DND-41 (cell line): ENCODE measurements at regions not wholly inside any gene's neighbourhood (a gene's known extent, or its start where the extent isn't known, plus 50 kb on each side); places are given as distances from the start of the nearest gene placed in this dataset.
"Not testable (repeated sequence)": the region's sequence is repeated elsewhere in the genome, so short reads cannot be mapped to it uniquely, and the experiment has no call there.

Source experiments
- ATAC-seq: fragments of 200-7000 bp; cut with Tn5 transposase; 3 replicates; pipeline ENCODE4 v1.9.1; 2021; ENCODE audit warnings: low read depth; ENCODE audit not compliant: insufficient read depth
- DNase-seq: peaks from one replicate; pipeline ENCODE4 v3.0.0-alpha.2; 2020
- H2AFZ ChIP-seq: 2 replicates; pipeline ENCODE4 v1.6.0; 2012; ENCODE audit warnings: low read depth, low read length
- H3K27ac ChIP-seq: 2 replicates; pipeline ENCODE4 v1.5.1; 2012; ENCODE audit warnings: low read length, inconsistent platforms
- H3K27me3 ChIP-seq: fragments of 200-600 bp; sonication (generic); 2 replicates; pipeline ENCODE4 v1.6.0; 2012; ENCODE audit warnings: low read length, mild to moderate bottlenecking, inconsistent platforms; ENCODE audit not compliant: insufficient read depth, poor library complexity
- H3K36me3 ChIP-seq: 2 replicates; pipeline ENCODE4 v1.5.1; 2012; ENCODE audit warnings: low read length, inconsistent platforms; ENCODE audit not compliant: insufficient read depth
- H3K4me1 ChIP-seq: 2 replicates; pipeline ENCODE4 v1.5.1; 2012; ENCODE audit warnings: mild to moderate bottlenecking, low read length; ENCODE audit not compliant: insufficient read depth
- H3K4me2 ChIP-seq: 2 replicates; pipeline ENCODE4 v1.6.0; 2012; ENCODE audit warnings: mild to moderate bottlenecking, moderate library complexity, low read length, inconsistent platforms; ENCODE audit not compliant: insufficient read depth
- H3K4me3 ChIP-seq, 2 experiments: fragments of 200-600 bp in 1 of 2; shearing (Covaris generic) in 1 of 2; 2 replicates each; pipeline ENCODE4 v1.5.1; 2012 to 2016; ENCODE audit warnings: inconsistent platforms in 2 of 2, low read length in 2 of 2, mild to moderate bottlenecking in 2 of 2, low read depth in 1 of 2, moderate library complexity in 1 of 2
- H3K79me2 ChIP-seq: 2 replicates; pipeline ENCODE4 v1.6.0; 2012; ENCODE audit warnings: low read length, inconsistent platforms; ENCODE audit not compliant: insufficient read depth
- H3K9ac ChIP-seq: 2 replicates; pipeline ENCODE4 v1.6.0; 2012; ENCODE audit warnings: low read depth, mild to moderate bottlenecking, inconsistent platforms, low read length, moderate library complexity
- H3K9me3 ChIP-seq: 2 replicates; pipeline ENCODE4 v1.5.1; 2012; ENCODE audit warnings: low read length, moderate library complexity, mild to moderate bottlenecking, inconsistent platforms; ENCODE audit not compliant: insufficient read depth, severe bottlenecking
- H4K20me1 ChIP-seq: 2 replicates; pipeline ENCODE4 v1.6.0; 2012; ENCODE audit warnings: low read length; ENCODE audit not compliant: insufficient read depth
- CTCF ChIP-seq: IDR thresholded peaks from 2 replicates; pipeline ENCODE4 v1.5.1; 2012; ENCODE audit warnings: borderline replicate concordance, low read length, moderate library complexity, mild to moderate bottlenecking; ENCODE audit not compliant: poor library complexity, severe bottlenecking; ENCODE audit errors: extremely low read depth
- EZH2 ChIP-seq: IDR thresholded peaks from 3 replicates; pipeline ENCODE4 v1.6.1; 2012; ENCODE audit warnings: borderline replicate concordance, low read depth, mild to moderate bottlenecking, moderate library complexity, low read length, inconsistent platforms; ENCODE audit not compliant: severe bottlenecking

- Histone ChIP-seq H2AFZ (no peak overlapping the region), H3K4me1 (no peaks in the 10 kb centered on the region), H3K79me2 (no peaks in the 10 kb centered on the region), H3K27ac (no peak overlapping the region), H3K27me3 (no peaks in the 10 kb centered on the region), H3K4me3 (no peak overlapping the region), H3K9me3 (no peaks in the 10 kb centered on the region), H3K4me2 (no peak overlapping the region), H3K9ac (no peak overlapping the region), H3K36me3 (no peaks in the 10 kb centered on the region), H4K20me1 (no peaks in the 10 kb centered on the region)
- DNase-seq, result no peak
- ATAC-seq, result no peak
- TF ChIP-seq CTCF (no peak), EZH2 (no peak)
Measured at GRCh38 chr5:106985174-106985573, 685.6 kb downstream of the EFNA5 start.

- not testable (repeated sequence) for H3K27ac ChIP-seq, H3K9ac ChIP-seq, H3K4me3 ChIP-seq
Measured at GRCh38 chr5:106979178-106979577, 691.6 kb downstream of the EFNA5 start.

GRCh38 chr5:106978582-106979165 is 692.1 kb downstream of the EFNA5 start:
- H3K27me3 ChIP-seq, H4K20me1 ChIP-seq, H3K9ac ChIP-seq, DNase-seq, H3K79me2 ChIP-seq, H3K4me3 ChIP-seq, H3K36me3 ChIP-seq, H2AFZ ChIP-seq, H3K4me2 ChIP-seq, H3K9me3 ChIP-seq, H3K27ac ChIP-seq, ATAC-seq, H3K4me1 ChIP-seq: not testable (repeated sequence)

More at GRCh38 chr5:106979178-106979577, 691.6 kb downstream of the EFNA5 start:
- H3K4me2 ChIP-seq, DNase-seq, H3K9me3 ChIP-seq, ATAC-seq, H3K36me3 ChIP-seq, H4K20me1 ChIP-seq, H3K79me2 ChIP-seq, H2AFZ ChIP-seq, H3K27me3 ChIP-seq, H3K4me1 ChIP-seq: not testable (repeated sequence)

- H2AFZ ChIP-seq, result no peak overlapping the region
- no peaks in the 10 kb centered on the region for H3K4me1 ChIP-seq
- H3K9me3 ChIP-seq, result no peaks in the 10 kb centered on the region
- no peaks in the 10 kb centered on the region for H4K20me1 ChIP-seq
- no peaks in the 10 kb centered on the region for H3K79me2 ChIP-seq
- DNase-seq, result no peak
- ATAC-seq, result no peak
- no peaks in the 10 kb centered on the region for H3K27me3 ChIP-seq
- no peak overlapping the region for H3K27ac ChIP-seq
- H3K9ac ChIP-seq, result no peak overlapping the region
- H3K4me3 ChIP-seq, result no peak overlapping the region
- TF ChIP-seq EZH2 (no peak), CTCF (no peak)
- no peaks in the 10 kb centered on the region for H3K36me3 ChIP-seq
- no peak overlapping the region for H3K4me2 ChIP-seq
Measured at GRCh38 chr5:106976363-106976762, 694.4 kb downstream of the EFNA5 start.
